ENCODE measurements at regions not wholly inside any gene's neighbourhood (a gene's known extent, or its start where the extent isn't known, plus 50 kb on each side); places are given as distances from the start of the nearest gene placed in this dataset.

- no peak for DNase-seq
These were observed 110.3 kb upstream of the GGTLC1 start for GRCh38 chr20:24098886-24099285.

GRCh38 chr20:24097506-24098245 is 109.1 kb upstream of the GGTLC1 start:
- DNase-seq, result no peak

GRCh38 chr20:24096864-24097450 is 108.4 kb upstream of the GGTLC1 start:
- peak in 1 of 2 experiments; percentile 14 for DNase-seq

- DNase-seq, result peak; percentile 44 to 83
These were observed 107.7 kb upstream of the GGTLC1 start for GRCh38 chr20:24096264-24096663.

GRCh38 chr20:24095756-24096155 is 107.2 kb upstream of the GGTLC1 start:
- no peak for DNase-seq

GRCh38 chr20:24095303-24095702 is 106.7 kb upstream of the GGTLC1 start:
- DNase-seq, result no peak

- DNase-seq, result no peak
These were observed 101.0 kb upstream of the GGTLC1 start for GRCh38 chr20:24089576-24089975.

GRCh38 chr20:24086121-24086520 is 97.5 kb upstream of the GGTLC1 start:
- DNase-seq, result no peak

- DNase-seq, result no peak
These were observed 95.7 kb upstream of the GGTLC1 start for GRCh38 chr20:24084281-24084680.

- no peak for DNase-seq
These were observed 92.5 kb upstream of the GGTLC1 start for GRCh38 chr20:24081077-24081476.

- DNase-seq, result no peak
These were observed 91.3 kb upstream of the GGTLC1 start for GRCh38 chr20:24079661-24080412.

- no peak for DNase-seq
These were observed 88.6 kb upstream of the GGTLC1 start for GRCh38 chr20:24077145-24077544.

GRCh38 chr20:24070679-24071078 is 82.1 kb upstream of the GGTLC1 start:
- no peak for DNase-seq

GRCh38 chr20:24066076-24066700 is 77.6 kb upstream of the GGTLC1 start:
- no peak for DNase-seq

GRCh38 chr20:24064915-24065314 is 76.3 kb upstream of the GGTLC1 start:
- DNase-seq, result no peak

GRCh38 chr20:24064092-24064491 is 75.5 kb upstream of the GGTLC1 start:
- no peak for DNase-seq

GRCh38 chr20:24063100-24063499 is 74.5 kb upstream of the GGTLC1 start:
- no peak for DNase-seq

- DNase-seq, result no peak
These were observed 72.4 kb upstream of the GGTLC1 start for GRCh38 chr20:24060851-24061590.

- DNase-seq, result no peak
These were observed 70.6 kb upstream of the GGTLC1 start for GRCh38 chr20:24059174-24059573.

- DNase-seq, result no peak
These were observed 67.9 kb upstream of the GGTLC1 start for GRCh38 chr20:24056491-24056890.

GRCh38 chr20:24052599-24053275 is 64.2 kb upstream of the GGTLC1 start:
- DNase-seq, result no peak

GRCh38 chr20:24051160-24051559 is 62.6 kb upstream of the GGTLC1 start:
- DNase-seq, result no peak
